ENCODE measurements at regions not wholly inside any gene's neighbourhood (a gene's known extent, or its start where the extent isn't known, plus 50 kb on each side); places are given as distances from the start of the nearest gene placed in this dataset.

- DNase-seq, result no peak
These were observed 55.7 kb upstream of the PTER start for GRCh38 chr10:16381083-16381482.

GRCh38 chr10:16384021-16384420 is 52.8 kb upstream of the PTER start:
- no peak for DNase-seq

- DNase-seq, result no peak
These were observed 50.0 kb upstream of the PTER start for GRCh38 chr10:16386855-16387254.
